ENCODE measurements at regions not wholly inside any gene's neighbourhood (a gene's known extent, or its start where the extent isn't known, plus 50 kb on each side); places are given as distances from the start of the nearest gene placed in this dataset.

DNA sequence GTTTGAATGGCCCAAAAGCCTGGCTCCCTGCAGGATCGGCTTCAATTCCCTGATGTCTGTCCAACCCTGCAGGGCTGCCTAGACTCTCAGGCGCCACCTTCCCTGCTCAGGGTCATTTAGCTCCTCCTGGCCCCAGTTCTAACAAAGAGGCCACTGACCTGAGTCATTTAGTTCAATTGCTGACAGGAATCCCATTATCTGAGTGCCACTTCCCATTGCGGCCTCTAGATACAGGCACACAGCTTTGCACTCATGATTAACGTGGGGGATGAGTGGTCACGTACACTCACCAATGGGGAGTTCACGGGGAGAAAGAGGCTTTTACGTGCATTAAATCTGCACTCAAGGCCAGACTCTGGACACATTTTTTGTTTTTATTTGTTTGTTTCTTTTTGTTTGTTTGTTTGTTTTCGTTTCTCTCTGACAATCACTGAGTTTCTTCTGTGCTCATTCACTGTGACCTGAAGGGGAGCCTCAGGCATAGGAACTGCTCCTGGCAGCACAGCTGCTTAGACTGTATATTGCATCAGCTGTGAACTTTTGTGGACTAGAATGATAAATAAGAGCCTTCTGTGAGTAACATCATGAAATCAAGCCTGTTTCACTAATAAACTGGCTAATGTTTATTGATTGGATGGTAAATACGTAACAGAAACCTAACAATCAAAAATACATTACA lies 118.9 kb upstream of the CTNNA2 start (continued):
- peak; percentile 41; the same call in 1 of the 2 replicates for TF ChIP-seq PRDM15 (CRISPR knock-in tag; IDR thresholded peaks at IDR 0.05)
- 0 out of 2 replicates have a peak, but pooled peaks have one; percentile 52 for TF ChIP-seq SSRP1 (CRISPR knock-in tag; IDR thresholded peaks at IDR 0.05)
- TF ChIP-seq HOXD1 (CRISPR knock-in tag; IDR thresholded peaks at IDR 0.05): 0 out of 2 replicates have a peak, but pooled peaks have one; percentile 22
- peak; percentile 33; the same call in 1 of the 2 replicates for TF ChIP-seq NCOR1 (IDR thresholded peaks at IDR 0.05; ENCODE audit: borderline replicate concordance, low read length)
- TF ChIP-seq ERF (CRISPR knock-in tag; IDR thresholded peaks at IDR 0.05): peak; percentile 73
- TF ChIP-seq, protein P1, sequence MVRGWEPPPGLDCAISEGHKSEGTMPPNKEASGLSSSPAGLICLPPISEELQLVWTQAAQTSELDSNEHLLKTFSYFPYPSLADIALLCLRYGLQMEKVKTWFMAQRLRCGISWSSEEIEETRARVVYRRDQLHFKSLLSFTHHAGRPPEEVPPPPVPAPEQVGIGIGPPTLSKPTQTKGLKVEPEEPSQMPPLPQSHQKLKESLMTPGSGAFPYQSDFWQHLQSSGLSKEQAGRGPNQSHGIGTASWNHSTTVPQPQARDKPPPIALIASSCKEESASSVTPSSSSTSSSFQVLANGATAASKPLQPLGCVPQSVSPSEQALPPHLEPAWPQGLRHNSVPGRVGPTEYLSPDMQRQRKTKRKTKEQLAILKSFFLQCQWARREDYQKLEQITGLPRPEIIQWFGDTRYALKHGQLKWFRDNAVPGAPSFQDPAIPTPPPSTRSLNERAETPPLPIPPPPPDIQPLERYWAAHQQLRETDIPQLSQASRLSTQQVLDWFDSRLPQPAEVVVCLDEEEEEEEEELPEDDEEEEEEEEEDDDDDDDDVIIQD (CRISPR knock-in tag; IDR thresholded peaks at IDR 0.05; ENCODE audit: low read depth): peak; percentile 26; the same call in 1 of the 2 replicates
- TF ChIP-seq DBP (CRISPR knock-in tag; IDR thresholded peaks at IDR 0.05; ENCODE audit: not compliant biosample characterization): no peak
- TF ChIP-seq ZNF24 (IDR thresholded peaks at IDR 0.05): no peak
- TF ChIP-seq SOX6 (IDR thresholded peaks at IDR 0.05): no peak
- peak; percentile 83 for TF ChIP-seq SOX6 (CRISPR knock-in tag; IDR thresholded peaks at IDR 0.05)
